G401 (cell line): ENCODE measurements at regions not wholly inside any gene's neighbourhood (a gene's known extent, or its start where the extent isn't known, plus 50 kb on each side); places are given as distances from the start of the nearest gene placed in this dataset.
"Not testable (repeated sequence)": the region's sequence is repeated elsewhere in the genome, so short reads cannot be mapped to it uniquely, and the experiment has no call there.

Experiments
- DNase-seq: peaks from one replicate; pipeline ENCODE4 v3.0.0-alpha.2; 2015; ENCODE audit warnings: low spot score
- in situ Hi-C: cut with HindIII; loops from 2 replicates; pipeline ENCODE4 v1.10.0; 2016; ENCODE audit warnings: low sequenced_read_pairs, mixed read lengths

- in situ Hi-C loops, result no loop called here
Measured at GRCh38 chr9:81801190-81801589, 111.8 kb upstream of the TLE1 start.

DNA sequence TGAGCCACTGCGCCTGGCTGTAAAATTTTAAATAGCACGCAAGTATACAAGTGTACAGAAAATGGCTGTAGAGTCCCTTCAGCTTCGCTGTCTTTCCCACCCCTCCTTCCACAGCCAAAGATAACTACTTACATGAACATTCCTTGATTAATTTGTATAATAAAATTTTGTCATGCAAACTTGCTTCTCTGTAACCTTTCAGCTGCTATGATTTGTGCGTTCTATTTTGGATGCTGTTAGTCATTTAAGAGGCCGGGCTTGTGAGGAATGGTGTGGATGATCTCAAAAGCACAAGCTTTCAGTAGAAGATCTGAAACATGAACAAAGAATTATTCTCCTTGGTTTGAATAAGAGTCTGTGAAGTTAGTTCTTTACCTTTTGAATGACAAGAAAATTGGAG is 115.0 kb upstream of the TLE1 start:
- in situ Hi-C loops, result no loop called here
- DNase-seq, result no peak

More at GRCh38 chr9:81801190-81801589, 111.8 kb upstream of the TLE1 start:
- no peak for DNase-seq

DNA sequence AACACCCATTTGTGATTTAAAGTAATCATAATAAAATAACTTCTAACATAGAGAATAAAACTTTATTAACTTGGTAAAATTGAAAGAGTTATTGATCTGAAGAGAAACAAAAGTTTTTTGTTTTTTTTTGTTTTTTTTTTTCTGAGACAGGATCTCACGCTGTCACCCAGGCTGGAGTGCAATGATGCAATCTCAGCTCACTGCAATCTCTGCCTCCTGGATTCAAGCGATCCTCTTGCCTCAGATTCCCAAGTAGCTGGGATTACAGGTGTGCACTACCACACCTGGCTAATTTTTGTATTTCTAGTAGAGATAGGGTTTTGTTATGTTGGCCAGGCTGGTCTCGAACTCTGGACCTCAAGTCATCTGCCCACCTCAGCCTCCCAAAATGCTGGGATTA is 116.5 kb upstream of the SPATA31D4 start:
- in situ Hi-C loops, DNase-seq: not testable (repeated sequence)

GRCh38 chr9:81814401-81814793 is 113.8 kb upstream of the SPATA31D4 start:
- in situ Hi-C loops, result no loop called here
- DNase-seq, result no peak

DNA sequence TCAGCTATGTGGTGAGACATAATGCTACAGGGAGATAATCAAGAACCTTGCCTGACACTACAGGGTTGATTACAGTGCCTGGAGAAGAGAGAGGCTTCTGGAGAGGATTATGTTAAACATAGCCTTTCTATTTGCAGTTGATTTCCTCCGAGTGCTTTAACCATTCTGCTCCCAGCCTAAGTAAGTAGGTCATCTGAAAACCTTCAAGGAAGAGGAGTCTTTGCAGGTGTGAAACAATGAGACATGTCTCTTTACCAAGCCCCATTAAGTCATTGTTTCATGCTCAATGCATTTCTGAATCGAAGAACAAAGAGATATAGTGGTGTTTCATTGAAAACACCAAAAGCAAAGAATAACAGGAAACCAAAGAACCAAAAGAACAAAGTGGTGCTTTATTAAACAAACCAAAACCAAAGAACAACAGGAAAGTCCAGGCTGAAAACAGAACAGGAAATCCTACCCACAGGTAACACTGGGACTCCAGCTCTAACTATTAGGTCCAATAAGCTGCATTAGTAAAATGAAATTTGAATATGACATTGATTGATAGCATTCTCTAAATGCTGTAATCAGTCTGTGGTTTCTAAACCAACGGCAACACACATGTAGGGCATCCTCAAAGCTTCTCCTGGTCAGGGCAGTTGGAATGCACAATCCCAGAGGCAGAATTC is 113.3 kb upstream of the SPATA31D4 start:
- DNase-seq, result peak; percentile 59
- in situ Hi-C loops, result no loop called here

DNA sequence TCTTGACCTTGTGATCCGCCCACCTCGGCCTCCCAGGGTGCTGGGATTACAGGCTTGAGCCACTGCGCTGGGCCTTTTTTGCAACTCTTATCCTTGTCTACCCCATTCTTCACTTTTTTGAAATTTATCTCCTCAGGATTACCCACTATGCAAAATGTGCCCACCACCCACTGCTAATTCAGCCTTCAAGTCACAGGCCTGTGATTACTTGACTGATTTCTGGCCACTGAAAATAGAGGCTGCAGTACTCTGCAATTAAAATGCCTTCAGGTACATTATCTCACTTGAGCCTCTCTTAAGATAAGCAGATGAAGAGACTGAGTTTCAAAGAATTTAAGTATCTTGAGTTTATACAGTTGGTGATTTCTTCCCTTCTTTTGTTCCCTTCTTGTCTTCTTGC is 112.4 kb upstream of the SPATA31D4 start:
- in situ Hi-C loops, result no loop called here
- DNase-seq, result no peak

DNA sequence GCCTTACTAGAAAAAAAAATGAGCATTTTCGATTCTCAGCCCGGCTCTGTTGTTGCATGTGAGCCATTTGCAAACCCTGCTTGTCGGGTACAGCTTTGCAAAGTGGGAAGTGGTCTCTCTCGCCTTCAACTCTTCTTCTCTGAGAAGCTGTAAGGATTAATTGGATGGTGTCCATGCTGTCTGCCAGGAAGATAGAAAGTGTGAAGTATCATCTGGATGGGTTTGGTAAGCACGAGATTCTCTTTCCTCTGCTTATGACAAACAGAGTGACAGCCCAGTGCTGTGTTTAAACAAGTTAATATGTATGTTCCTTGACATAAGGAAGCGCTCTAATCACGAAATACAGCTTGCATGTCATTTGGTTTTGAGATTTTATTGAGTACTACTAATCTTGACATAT is 109.1 kb upstream of the SPATA31D4 start:
- DNase-seq, result no peak
- in situ Hi-C loops, result no loop called here

DNA sequence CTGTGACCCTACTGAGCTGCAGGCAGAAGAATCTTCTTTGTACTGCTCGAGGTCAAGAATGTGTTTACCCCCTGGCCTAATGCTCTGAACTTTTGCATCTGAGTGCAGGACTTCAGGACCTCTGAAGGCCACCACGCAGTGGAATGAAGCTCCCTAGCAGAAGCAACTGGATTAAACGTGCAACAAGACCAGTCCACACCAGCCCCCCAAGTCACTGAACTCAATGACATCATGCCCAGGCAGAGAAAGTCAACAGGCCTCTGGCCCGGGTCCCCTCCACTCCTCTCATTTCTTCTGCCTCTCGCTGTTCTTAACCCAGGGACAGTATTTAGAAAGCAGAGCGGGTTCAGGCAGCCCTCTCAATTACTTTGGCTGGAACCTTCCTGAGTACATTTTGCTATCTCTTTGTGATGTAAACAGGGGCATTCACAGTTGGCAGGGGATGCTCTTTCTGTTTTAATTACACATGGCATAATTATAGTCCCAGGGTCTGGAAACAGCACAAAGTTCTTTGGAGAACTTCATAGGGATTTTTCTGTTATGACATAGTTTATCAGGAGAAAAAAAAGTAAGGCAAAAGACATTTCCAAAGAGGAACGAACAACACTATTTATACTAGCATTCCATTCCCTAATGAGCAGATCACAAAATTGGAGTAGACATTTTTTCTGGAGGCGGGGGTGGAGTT is 108.2 kb upstream of the SPATA31D4 start:
- DNase-seq, result no peak
- in situ Hi-C loops, result no loop called here

GRCh38 chr9:81822301-81822865 is 105.8 kb upstream of the SPATA31D4 start:
- no peak for DNase-seq

GRCh38 chr9:81822967-81823366 is 105.3 kb upstream of the SPATA31D4 start:
- in situ Hi-C loops, result no loop called here
- no peak for DNase-seq

More at GRCh38 chr9:81822301-81822865, 105.8 kb upstream of the SPATA31D4 start:
- in situ Hi-C loops, result no loop called here

GRCh38 chr9:81823672-81824554 is 104.3 kb upstream of the SPATA31D4 start:
- in situ Hi-C loops, result no loop called here
- DNase-seq, result no peak

DNA sequence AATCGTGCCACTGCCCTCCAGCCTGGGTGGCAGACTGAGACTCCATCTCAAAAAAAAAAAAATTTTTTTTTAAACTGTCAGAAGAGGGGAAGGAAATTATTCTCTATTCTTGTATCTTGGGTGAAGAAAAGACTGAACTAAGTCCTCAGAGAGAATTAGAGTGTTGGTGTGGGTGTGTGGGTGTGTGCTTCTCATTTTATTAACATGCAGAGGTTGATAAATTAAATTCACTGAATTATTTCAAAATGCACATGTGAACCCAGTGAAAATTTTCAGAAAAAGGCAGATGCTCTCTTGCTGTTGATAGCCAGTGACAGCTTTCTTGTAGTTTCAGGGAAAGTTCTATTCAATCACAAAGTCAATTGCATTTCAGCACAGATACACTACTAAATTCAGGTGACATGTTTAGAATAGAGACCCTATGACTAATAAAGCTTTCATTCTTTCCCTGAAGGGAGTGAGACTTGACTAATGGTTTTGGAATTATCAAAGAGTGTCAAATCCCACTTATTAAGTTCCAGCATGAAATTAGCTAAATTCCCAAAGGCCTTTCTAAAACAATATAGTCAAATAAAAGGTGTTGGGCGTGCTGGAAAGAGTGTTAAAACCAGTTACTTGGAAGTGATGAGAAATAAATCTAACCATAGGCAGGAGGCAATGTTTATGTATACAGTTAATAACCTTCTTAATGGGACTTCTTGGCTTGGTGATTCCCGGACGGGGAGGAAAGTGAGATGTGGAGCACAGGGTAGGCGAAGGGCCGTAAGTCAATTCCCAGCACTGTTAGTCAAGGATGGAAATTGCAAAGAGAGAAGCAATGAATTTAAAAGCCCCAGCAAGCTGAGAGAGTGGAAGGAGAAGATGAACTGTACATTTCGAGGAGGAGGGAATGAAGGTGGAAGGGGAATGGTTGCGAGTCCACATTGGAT is 103.2 kb upstream of the SPATA31D4 start:
- no peak for DNase-seq
- in situ Hi-C loops, result no loop called here

DNA sequence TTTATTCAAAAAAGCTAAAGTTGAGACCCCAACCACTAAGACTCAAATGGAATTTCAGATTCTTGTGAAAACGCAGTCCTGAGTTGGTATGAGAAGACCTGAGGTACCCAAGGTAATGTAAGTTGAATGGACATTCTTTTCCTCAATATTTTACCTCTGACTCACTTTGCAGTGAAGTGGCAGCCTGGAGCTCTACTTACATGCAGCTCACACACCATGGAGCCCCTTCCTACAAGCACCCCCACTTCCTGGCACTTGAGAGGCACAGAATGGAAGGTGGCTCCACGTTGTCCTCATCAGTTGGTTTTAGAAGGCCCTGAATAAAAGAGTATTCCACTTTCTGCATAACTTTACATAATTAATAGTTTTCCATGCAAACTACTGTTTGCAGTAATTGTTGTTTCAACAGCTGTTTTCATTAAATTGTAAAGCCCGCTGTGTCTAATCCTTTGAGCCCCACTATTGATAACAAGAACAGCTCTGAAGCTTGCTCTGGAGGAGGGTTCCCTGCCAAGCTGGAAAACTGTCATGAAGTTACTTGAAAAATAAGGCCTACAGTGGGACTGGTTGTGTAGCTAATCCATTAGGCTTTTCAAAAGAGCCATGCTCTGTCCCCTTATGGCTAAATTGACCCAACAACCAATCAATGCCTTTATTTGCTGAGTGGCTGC is 102.2 kb upstream of the SPATA31D4 start:
- no peak for DNase-seq
- in situ Hi-C loops, result no loop called here

- in situ Hi-C loops, result no loop called here
Measured at GRCh38 chr9:81826517-81826906, 101.7 kb upstream of the SPATA31D4 start.

DNA sequence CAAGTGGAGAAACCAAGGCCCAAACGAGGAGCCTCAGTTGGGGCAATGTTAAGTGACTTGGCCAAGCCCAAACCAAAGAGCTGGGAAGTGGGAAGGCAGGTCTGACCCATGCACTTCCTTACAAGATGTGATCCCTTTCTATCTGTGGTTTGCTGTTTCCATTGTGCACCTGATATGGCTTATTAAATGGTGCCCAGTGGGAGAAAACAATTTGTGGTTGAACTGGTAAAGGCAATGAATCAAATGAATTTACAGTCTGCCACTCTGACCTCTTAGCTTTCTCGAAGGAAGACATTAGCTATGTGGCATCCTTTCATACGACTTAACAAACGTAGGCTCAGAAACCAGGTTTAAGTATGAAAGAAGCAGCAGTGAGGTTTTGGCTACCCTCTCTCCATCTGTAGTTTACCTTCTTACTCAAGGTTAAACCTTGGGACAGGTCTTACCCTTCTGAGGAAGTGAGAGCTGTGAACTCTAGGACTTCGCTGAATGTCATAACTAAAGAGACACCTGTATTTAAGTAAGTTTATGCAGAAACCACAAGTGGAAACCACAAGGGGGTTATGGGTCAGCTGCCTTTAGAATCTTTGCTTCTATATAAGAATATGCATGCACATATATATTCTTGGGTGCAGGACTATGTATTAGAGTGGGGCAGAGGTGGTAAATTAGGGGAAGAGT is 100.5 kb upstream of the SPATA31D4 start:
- in situ Hi-C loops, result no loop called here
- DNase-seq, result no peak

More at GRCh38 chr9:81826517-81826906, 101.7 kb upstream of the SPATA31D4 start:
- DNase-seq, result peak; percentile 76

GRCh38 chr9:81829195-81829882 is 98.9 kb upstream of the SPATA31D4 start:
- no peak for DNase-seq
- in situ Hi-C loops, result no loop called here

DNA sequence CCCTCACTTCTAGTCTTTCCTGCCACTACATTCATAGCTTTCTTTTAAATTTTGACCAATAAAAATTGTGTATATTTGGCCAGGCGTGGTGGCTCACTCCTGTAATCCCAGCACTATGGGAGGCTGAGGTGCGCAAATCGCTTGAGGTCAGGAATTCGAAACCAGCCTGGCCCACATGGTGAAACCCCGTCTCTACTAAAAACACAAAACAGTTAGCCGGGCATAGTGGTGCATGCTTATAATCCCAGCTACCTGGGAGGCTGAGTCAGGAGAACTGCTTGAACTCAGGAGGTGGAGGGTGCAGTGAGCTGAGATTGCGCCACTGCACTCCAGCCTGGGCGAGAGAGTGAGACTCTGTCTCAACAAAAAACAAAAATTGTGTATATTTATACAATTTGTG is 97.8 kb upstream of the SPATA31D4 start:
- DNase-seq, in situ Hi-C loops: not testable (repeated sequence)
